Neural progenitor cell (in vitro differentiated cells): ENCODE measurements at regions not wholly inside any gene's neighbourhood (a gene's known extent, or its start where the extent isn't known, plus 50 kb on each side); places are given as distances from the start of the nearest gene placed in this dataset.

Experiments used
- CTCF ChIP-seq: fragments of 200-600 bp; sonication (generic); IDR thresholded peaks from 2 replicates; pipeline ENCODE4 v1.5.1; 2017; ENCODE audit warnings: antibody characterized with exemption, mild to moderate bottlenecking
- EZH2 ChIP-seq: fragments of 200-600 bp; sonication (generic); IDR thresholded peaks from 2 replicates; pipeline ENCODE4 v1.6.1; 2017; ENCODE audit warnings: antibody characterized with exemption, mild to moderate bottlenecking, moderate library complexity
- EZH2phosphoT487 ChIP-seq: fragments of 200-600 bp; sonication (generic); IDR thresholded peaks from 2 replicates; pipeline ENCODE4 v1.6.1; 2017; ENCODE audit warnings: antibody characterized with exemption

- TF ChIP-seq CTCF (no peak), EZH2 (no peak), EZH2phosphoT487 (no peak)
Observed at GRCh38 chr4:176963121-176963520, 170.4 kb upstream of the VEGFC start.
